ENCODE measurements at regions not wholly inside any gene's neighbourhood (a gene's known extent, or its start where the extent isn't known, plus 50 kb on each side); places are given as distances from the start of the nearest gene placed in this dataset.

DNA sequence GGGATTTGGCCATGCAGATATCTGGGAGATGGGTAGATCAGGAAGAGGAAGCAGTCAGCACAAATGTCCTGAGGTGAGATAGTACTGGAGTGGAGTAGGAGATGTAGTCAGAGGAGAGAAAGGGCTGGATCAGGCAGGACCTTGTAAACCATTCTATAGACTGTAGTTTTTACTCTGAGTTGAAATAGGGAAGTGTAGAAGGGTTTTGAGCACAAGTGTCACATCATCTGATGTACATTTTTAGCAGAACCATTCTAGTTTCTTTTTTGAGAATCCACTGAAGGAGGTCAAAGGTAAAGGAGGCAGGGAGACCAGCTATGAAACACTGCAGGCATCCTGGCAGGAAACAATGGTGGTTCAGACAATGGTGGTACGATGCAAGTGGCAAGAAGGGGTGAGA, 194.6 kb upstream of the RRP15 start:
- TF ChIP-seq, protein P1, sequence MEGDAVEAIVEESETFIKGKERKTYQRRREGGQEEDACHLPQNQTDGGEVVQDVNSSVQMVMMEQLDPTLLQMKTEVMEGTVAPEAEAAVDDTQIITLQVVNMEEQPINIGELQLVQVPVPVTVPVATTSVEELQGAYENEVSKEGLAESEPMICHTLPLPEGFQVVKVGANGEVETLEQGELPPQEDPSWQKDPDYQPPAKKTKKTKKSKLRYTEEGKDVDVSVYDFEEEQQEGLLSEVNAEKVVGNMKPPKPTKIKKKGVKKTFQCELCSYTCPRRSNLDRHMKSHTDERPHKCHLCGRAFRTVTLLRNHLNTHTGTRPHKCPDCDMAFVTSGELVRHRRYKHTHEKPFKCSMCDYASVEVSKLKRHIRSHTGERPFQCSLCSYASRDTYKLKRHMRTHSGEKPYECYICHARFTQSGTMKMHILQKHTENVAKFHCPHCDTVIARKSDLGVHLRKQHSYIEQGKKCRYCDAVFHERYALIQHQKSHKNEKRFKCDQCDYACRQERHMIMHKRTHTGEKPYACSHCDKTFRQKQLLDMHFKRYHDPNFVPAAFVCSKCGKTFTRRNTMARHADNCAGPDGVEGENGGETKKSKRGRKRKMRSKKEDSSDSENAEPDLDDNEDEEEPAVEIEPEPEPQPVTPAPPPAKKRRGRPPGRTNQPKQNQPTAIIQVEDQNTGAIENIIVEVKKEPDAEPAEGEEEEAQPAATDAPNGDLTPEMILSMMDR (IDR thresholded peaks at IDR 0.05; ENCODE audit: poor library complexity): no peak
- TF ChIP-seq EZH2 (IDR thresholded peaks at IDR 0.05; ENCODE audit: borderline replicate concordance): no peak
